ENCODE measurements at regions not wholly inside any gene's neighbourhood (a gene's known extent, or its start where the extent isn't known, plus 50 kb on each side); places are given as distances from the start of the nearest gene placed in this dataset.

DNA sequence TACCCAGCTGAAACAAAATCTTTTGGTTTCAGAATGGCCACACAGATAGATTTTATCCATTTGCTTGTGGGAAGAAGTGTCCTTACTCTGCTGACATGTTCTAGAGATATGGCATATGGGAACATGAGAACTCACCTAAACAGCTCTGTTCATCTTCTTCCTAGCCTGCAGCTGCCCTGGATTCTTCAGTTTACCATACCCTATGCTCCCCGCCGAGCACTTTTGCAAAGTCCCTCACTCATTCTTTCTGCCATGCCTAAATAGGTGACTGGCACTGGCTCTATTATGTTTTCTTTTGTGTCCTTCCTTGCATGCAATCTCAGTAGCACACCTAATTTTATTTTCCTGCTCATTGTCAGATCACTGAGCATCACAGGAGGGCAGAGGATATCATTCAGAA lies 293.7 kb upstream of the RSPO3 start:
- no peak overlapping the region for H3K14ac ChIP-seq (ENCODE audit: low read length)
- H3K4me3 ChIP-seq (ENCODE audit: low read depth, low read length): no peak overlapping the region
- H2BK12ac ChIP-seq (ENCODE audit: low read length): no peak overlapping the region
- H3K79me2 ChIP-seq (ENCODE audit: control insufficient read depth, insufficient read depth, low read length, poor library complexity): no peaks in the 10 kb centered on the region
- no peaks in the 10 kb centered on the region for H3K36me3 ChIP-seq (ENCODE audit: control insufficient read depth in 1 of 2, insufficient read depth in 2 of 2, low read length in 2 of 2)
- no peak overlapping the region for H2BK120ac ChIP-seq (ENCODE audit: insufficient read depth, low read length, poor library complexity)
- H2AK5ac ChIP-seq (ENCODE audit: low read length): no peak overlapping the region
- no peak for DNase-seq
- WGBS (ENCODE audit: extremely low coverage, insufficient coverage, insufficient read length): no CpG with 5 or more reads among the region's 2 CpGs
- no peak overlapping the region for H4K12ac ChIP-seq (ENCODE audit: low read depth, low read length)
- H3K79me1 ChIP-seq (ENCODE audit: low read length): no peaks in the 10 kb centered on the region
- H3K4me2 ChIP-seq (ENCODE audit: low read length): no peak overlapping the region
- H3K27me3 ChIP-seq (ENCODE audit: insufficient read depth, low read length): no peaks in the 10 kb centered on the region
- no peak overlapping the region for H4K91ac ChIP-seq (ENCODE audit: low read depth, low read length)
- no peak overlapping the region for H3K4ac ChIP-seq (ENCODE audit: low read depth, low read length)
- H4K8ac ChIP-seq (ENCODE audit: low read depth, low read length): no peak overlapping the region
- no peak overlapping the region for H3K9ac ChIP-seq (ENCODE audit: low read length)
- H3K9me3 ChIP-seq (ENCODE audit: insufficient read depth, low read depth, low read length): no peaks in the 10 kb centered on the region
- H3K18ac ChIP-seq (ENCODE audit: low read length): no peak overlapping the region
- no peak overlapping the region for H2BK5ac ChIP-seq (ENCODE audit: low read depth, low read length, poor library complexity)
- no peak overlapping the region for H3K27ac ChIP-seq (ENCODE audit: low read depth, low read length)
- no peak overlapping the region for H3K23ac ChIP-seq (ENCODE audit: low read length)
- no peaks in the 10 kb centered on the region for H3K4me1 ChIP-seq (ENCODE audit: control insufficient read depth in 1 of 2, insufficient read depth in 2 of 2, low read length in 2 of 2)
- H2AFZ ChIP-seq (ENCODE audit: insufficient read depth, low read length, poor library complexity): no peak overlapping the region

DNA sequence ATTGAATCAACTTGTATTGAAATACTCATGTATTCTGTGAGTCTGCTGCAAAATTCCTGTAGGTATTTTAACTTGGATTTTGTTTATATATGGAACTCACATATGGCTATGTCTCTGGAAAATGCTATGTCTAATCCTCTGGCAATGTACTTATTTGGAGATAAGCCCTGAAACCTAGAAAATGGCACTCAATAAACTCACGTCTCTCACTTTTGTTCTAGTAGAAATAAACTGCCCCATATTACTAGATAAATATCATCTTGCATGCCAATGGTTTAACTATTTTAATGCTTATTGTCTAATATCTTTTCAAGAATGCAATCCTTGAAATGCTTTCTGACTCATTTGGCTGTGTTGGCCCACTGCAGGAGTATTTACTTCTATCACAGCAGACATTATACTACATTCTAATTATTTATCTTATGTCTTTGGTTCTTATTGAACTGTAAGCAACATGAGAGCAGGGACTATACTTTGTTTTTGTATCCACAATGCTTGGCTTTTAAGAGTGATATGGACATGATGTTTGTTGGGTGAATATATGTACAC lies 292.2 kb upstream of the RSPO3 start:
- H3K79me2 ChIP-seq (ENCODE audit: control insufficient read depth, insufficient read depth, low read length, poor library complexity): no peaks in the 10 kb centered on the region
- no peaks in the 10 kb centered on the region for H3K9me3 ChIP-seq (ENCODE audit: insufficient read depth, low read depth, low read length)
- H4K12ac ChIP-seq (ENCODE audit: low read depth, low read length): no peak overlapping the region
- no peaks in the 10 kb centered on the region for H3K4me1 ChIP-seq (ENCODE audit: control insufficient read depth in 1 of 2, insufficient read depth in 2 of 2, low read length in 2 of 2)
- H2BK120ac ChIP-seq (ENCODE audit: insufficient read depth, low read length, poor library complexity): no peak overlapping the region
- no peak overlapping the region for H3K18ac ChIP-seq (ENCODE audit: low read length)
- no peak overlapping the region for H4K91ac ChIP-seq (ENCODE audit: low read depth, low read length)
- DNase-seq: no peak
- no peak overlapping the region for H3K23ac ChIP-seq (ENCODE audit: low read length)
- H3K14ac ChIP-seq (ENCODE audit: low read length): no peak overlapping the region
- no peak overlapping the region for H3K27ac ChIP-seq (ENCODE audit: low read depth, low read length)
- H3K36me3 ChIP-seq (ENCODE audit: control insufficient read depth in 1 of 2, insufficient read depth in 2 of 2, low read length in 2 of 2): no peaks in the 10 kb centered on the region
- H3K27me3 ChIP-seq (ENCODE audit: insufficient read depth, low read length): no peaks in the 10 kb centered on the region
- H2AFZ ChIP-seq (ENCODE audit: insufficient read depth, low read length, poor library complexity): no peak overlapping the region
- no peak overlapping the region for H3K4me3 ChIP-seq (ENCODE audit: low read depth, low read length)
- no peak overlapping the region for H2AK5ac ChIP-seq (ENCODE audit: low read length)
- no CpG with 5 or more reads among the region's 1 CpG for WGBS (ENCODE audit: extremely low coverage, insufficient coverage, insufficient read length)
- no peak overlapping the region for H2BK5ac ChIP-seq (ENCODE audit: low read depth, low read length, poor library complexity)
- H3K4ac ChIP-seq (ENCODE audit: low read depth, low read length): no peak overlapping the region
- no peak overlapping the region for H3K9ac ChIP-seq (ENCODE audit: low read length)
- no peaks in the 10 kb centered on the region for H3K79me1 ChIP-seq (ENCODE audit: low read length)
- H3K4me2 ChIP-seq (ENCODE audit: low read length): no peak overlapping the region
- H2BK12ac ChIP-seq (ENCODE audit: low read length): no peak overlapping the region
- H4K8ac ChIP-seq (ENCODE audit: low read depth, low read length): no peak overlapping the region

- Histone ChIP-seq H3K4me1 (ENCODE audit: control insufficient read depth in 1 of 2, insufficient read depth in 2 of 2, low read length in 2 of 2) (no peaks in the 10 kb centered on the region), H2BK120ac (ENCODE audit: insufficient read depth, low read length, poor library complexity) (no peak overlapping the region), H3K4me2 (ENCODE audit: low read length) (no peak overlapping the region), H3K9me3 (ENCODE audit: insufficient read depth, low read depth, low read length) (no peaks in the 10 kb centered on the region), H4K91ac (ENCODE audit: low read depth, low read length) (no peak overlapping the region), H3K18ac (ENCODE audit: low read length) (no peak overlapping the region), H3K4me3 (ENCODE audit: low read depth, low read length) (no peak overlapping the region), H2AK5ac (ENCODE audit: low read length) (no peak overlapping the region), H3K79me1 (ENCODE audit: low read length) (no peaks in the 10 kb centered on the region), H2BK5ac (ENCODE audit: low read depth, low read length, poor library complexity) (no peak overlapping the region), H3K4ac (ENCODE audit: low read depth, low read length) (no peak overlapping the region), H3K14ac (ENCODE audit: low read length) (no peak overlapping the region), H3K79me2 (ENCODE audit: control insufficient read depth, insufficient read depth, low read length, poor library complexity) (no peaks in the 10 kb centered on the region), H3K9ac (ENCODE audit: low read length) (no peak overlapping the region), H3K27me3 (ENCODE audit: insufficient read depth, low read length) (no peaks in the 10 kb centered on the region), H4K12ac (ENCODE audit: low read depth, low read length) (no peak overlapping the region), H2AFZ (ENCODE audit: insufficient read depth, low read length, poor library complexity) (no peak overlapping the region), H4K8ac (ENCODE audit: low read depth, low read length) (no peak overlapping the region), H3K36me3 (ENCODE audit: control insufficient read depth in 1 of 2, insufficient read depth in 2 of 2, low read length in 2 of 2) (no peaks in the 10 kb centered on the region), H2BK12ac (ENCODE audit: low read length) (no peak overlapping the region), H3K27ac (ENCODE audit: low read depth, low read length) (no peak overlapping the region), H3K23ac (ENCODE audit: low read length) (no peak overlapping the region)
- no CpG with 5 or more reads among the region's 5 CpGs for WGBS (ENCODE audit: extremely low coverage, insufficient coverage, insufficient read length)
- no peak for DNase-seq
Observed at GRCh38 chr6:126831461-126831860, 287.0 kb upstream of the RSPO3 start.

GRCh38 chr6:126842769-126843168 lies 275.7 kb upstream of the RSPO3 start:
- Histone ChIP-seq H4K8ac (ENCODE audit: low read depth, low read length) (no peak overlapping the region), H3K4me3 (ENCODE audit: low read depth, low read length) (no peak overlapping the region), H2AFZ (ENCODE audit: insufficient read depth, low read length, poor library complexity) (no peak overlapping the region), H3K79me2 (ENCODE audit: control insufficient read depth, insufficient read depth, low read length, poor library complexity) (no peaks in the 10 kb centered on the region), H2BK12ac (ENCODE audit: low read length) (no peak overlapping the region), H3K4me2 (ENCODE audit: low read length) (no peak overlapping the region), H3K4ac (ENCODE audit: low read depth, low read length) (no peak overlapping the region), H4K12ac (ENCODE audit: low read depth, low read length) (no peak overlapping the region), H2BK120ac (ENCODE audit: insufficient read depth, low read length, poor library complexity) (no peak overlapping the region), H3K27ac (ENCODE audit: low read depth, low read length) (no peak overlapping the region), H3K9ac (ENCODE audit: low read length) (no peak overlapping the region), H2BK5ac (ENCODE audit: low read depth, low read length, poor library complexity) (no peak overlapping the region), H3K9me3 (ENCODE audit: insufficient read depth, low read depth, low read length) (no peaks in the 10 kb centered on the region), H3K4me1 (ENCODE audit: control insufficient read depth in 1 of 2, insufficient read depth in 2 of 2, low read length in 2 of 2) (no peaks in the 10 kb centered on the region), H4K91ac (ENCODE audit: low read depth, low read length) (no peak overlapping the region), H3K36me3 (ENCODE audit: control insufficient read depth in 1 of 2, insufficient read depth in 2 of 2, low read length in 2 of 2) (no peaks in the 10 kb centered on the region), H3K27me3 (ENCODE audit: insufficient read depth, low read length) (no peaks in the 10 kb centered on the region), H2AK5ac (ENCODE audit: low read length) (no peak overlapping the region), H3K23ac (ENCODE audit: low read length) (no peak overlapping the region), H3K14ac (ENCODE audit: low read length) (no peak overlapping the region), H3K79me1 (ENCODE audit: low read length) (no peaks in the 10 kb centered on the region), H3K18ac (ENCODE audit: low read length) (no peak overlapping the region)
- WGBS (ENCODE audit: extremely low coverage, insufficient coverage, insufficient read length): no CpG with 5 or more reads among the region's 1 CpG
- DNase-seq: no peak

Measured in trophoblast cell (in vitro differentiated cells and primary cell).